ENCODE measurements at regions not wholly inside any gene's neighbourhood (a gene's known extent, or its start where the extent isn't known, plus 50 kb on each side); places are given as distances from the start of the nearest gene placed in this dataset.

DNA sequence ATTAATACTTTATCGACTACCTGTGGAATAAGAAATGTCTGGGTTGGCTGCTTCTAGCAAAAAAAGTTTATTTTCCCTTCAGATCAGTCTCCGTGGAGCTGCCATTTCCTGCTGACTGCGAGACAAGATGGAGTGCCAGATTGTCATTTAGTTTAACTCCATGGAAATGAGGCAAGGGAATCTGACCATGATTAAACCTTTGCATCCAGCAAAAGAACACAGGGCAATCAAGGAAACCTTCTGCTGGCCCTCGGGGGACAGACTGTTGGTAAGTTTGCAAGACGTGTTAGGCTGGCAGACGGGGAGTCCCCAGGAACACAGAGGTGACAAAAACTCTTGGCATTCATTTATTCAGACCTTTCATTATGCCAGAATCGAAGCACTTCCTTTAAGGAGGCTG, 52.2 kb upstream of the SPACA1 start:
- DNase-seq (ENCODE audit: low spot score) = no peak

DNA sequence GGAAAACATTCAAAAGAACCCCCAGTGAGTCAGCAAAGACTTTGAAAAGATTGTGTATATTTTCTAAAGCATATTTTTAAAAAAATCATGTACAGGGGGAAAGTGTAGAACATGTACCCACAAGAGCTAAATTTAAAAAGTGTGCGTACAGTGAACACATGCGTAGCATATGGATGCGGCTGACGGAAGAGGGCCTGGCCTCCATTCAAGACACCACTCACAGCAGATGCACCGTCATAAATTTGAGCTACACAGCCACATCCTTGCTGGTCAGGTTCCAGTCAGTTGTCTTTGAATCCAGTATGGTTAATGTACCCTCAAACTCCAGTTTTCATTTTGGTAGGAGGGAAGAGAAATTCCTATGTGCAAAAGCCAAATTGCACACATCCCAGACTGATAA, 54.3 kb upstream of the SPACA1 start:
- no peak for DNase-seq (ENCODE audit: low spot score)

DNA sequence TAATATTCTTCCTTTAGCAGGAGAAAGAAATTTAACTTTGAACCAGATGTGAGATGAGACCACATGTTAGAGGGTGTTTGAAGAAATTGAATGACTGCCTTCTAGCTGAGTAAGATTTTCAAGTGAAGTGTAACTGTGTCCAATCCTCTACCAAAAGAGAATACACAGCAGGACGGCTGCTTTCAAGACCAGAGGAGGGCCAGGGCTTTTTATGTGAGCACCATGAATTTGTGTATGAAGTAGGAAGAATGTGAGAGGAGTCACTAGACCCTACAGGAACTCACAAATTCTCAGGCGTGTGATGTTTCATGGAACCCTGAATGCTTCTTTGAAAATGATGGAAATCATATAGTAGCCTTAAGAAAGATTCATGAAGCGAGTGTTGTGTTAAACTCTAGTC, 56.8 kb upstream of the SPACA1 start:
- no peak for DNase-seq (ENCODE audit: low spot score)

DNA sequence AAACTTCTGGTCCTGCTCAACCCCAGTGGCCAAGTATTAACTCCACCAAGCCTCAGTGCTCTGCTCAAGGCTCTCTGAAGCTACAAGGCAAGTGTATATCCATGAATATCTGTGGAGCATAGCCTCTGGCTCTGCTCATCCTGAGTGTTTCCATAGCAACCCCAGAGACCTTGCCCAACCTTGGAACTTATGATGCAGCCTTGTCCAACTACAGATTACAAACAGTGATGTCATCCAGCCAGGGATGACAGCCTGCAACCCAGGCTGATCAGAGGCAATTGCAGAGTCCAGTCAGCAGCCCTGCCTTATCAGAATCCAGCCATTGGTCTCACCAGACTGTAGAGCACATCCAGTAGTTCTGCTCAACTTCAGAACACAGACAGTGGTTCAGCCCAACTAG, 65.5 kb upstream of the SPACA1 start:
- no peak for DNase-seq (ENCODE audit: low spot score)

DNA sequence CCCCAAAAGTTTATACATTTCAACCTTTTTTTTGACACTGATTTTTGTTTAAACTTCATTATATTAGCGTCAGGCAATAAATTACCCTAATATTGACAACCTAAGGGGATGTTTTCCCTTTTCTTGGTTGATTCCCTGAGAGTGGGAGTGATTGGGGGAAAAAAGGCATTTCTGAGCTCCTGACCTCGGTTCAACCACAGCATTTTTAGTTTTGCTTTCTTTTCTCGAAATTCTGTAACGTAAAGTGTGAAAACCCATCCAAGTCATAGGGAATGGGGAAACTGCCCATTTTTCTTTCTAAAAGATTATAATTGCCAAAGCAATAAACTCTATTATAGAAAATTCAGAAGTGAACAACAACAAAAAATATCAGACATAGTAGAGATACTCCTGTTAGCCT, 67.9 kb upstream of the SPACA1 start:
- DNase-seq (ENCODE audit: low spot score) = no peak

DNA sequence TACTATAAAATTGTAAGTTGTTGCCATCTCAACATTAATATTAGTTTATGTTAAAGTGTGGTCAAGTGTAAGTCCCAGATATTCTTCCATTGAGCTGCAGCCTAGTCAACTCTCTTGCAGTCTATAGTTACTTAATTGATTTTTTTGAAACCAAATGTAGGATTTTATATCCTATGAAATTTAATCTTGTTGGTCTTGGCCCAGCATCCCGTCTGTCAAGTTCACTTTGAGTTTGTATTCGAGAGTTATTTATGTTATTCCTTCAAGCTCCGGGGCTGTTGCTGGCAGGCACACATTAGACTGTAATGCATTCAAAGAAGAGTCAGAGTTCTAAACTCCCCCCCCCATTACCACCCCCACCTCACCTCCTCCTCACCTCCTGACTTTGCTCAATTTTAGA, 71.0 kb upstream of the SPACA1 start:
- no peak for DNase-seq (ENCODE audit: low spot score)

DNA sequence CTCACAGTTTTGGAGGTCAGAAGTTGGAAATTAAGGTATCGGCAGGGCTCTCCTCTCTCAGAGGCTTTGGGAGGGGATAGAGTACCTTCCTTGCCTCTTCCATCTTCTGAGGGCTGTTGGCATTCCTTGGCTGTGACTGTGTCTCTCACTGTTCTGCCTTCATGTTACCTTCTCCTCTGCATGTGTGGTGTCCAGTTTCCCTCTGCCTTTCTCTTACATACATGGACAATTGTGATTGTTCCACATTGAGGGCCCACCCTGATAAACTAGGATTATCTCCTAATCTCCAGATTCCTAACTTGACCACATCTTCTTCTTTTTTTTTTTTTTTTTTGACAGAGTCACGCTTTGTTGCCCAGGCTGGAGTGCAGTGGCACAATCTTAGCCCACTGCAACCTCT, 72.1 kb upstream of the SPACA1 start:
- no peak for DNase-seq (ENCODE audit: low spot score)

DNA sequence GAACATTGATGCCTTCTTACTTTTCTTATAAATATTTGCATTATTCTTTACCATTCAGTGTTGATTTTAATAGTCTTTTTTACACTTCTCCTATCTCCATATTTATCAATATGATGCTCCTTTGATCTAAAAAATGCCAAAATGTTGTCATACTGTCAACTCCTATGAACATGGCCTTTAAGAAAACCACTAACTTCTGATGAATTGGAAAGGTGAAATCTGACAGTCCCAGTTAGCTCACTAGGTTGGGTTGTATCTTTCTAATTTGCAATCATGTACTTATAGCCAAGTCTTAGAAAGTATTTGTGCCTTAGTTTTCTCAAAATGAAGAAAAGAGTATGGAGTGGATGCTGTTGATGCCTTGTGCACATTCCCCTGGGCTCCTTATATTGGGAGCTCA, 75.4 kb upstream of the SPACA1 start:
- DNase-seq (ENCODE audit: low spot score) = no peak

DNA sequence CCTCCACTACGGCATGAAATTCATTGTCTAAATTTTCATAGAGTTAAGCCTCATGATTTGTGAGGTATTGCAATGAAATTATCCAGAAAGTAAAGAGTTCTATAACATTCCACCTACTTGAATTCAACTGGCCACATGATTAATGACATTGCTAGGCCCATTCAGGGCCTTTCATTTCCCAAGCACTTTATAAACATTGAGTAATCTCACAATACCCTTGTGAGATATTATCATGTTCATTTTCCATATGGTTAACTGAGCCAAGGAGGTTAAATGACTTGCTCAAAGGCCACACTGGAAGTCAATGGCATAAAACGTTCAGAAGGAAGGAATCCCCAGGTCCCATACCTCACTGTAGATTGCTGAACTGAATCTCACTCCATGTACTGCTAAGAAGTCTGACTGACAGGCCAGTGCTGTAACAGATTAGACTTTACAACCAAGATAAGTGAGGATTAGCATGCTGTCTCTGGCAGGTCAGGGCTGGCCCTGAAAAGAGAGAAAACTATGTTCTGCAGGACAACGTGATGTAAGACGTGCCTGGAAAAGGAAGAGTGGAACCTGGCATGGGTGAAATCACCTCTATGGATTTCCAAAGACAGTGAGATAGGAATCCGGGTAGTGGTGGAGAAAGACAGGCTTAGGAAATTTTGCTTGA, 75.9 kb upstream of the SPACA1 start:
- DNase-seq (ENCODE audit: low spot score) = no peak

DNA sequence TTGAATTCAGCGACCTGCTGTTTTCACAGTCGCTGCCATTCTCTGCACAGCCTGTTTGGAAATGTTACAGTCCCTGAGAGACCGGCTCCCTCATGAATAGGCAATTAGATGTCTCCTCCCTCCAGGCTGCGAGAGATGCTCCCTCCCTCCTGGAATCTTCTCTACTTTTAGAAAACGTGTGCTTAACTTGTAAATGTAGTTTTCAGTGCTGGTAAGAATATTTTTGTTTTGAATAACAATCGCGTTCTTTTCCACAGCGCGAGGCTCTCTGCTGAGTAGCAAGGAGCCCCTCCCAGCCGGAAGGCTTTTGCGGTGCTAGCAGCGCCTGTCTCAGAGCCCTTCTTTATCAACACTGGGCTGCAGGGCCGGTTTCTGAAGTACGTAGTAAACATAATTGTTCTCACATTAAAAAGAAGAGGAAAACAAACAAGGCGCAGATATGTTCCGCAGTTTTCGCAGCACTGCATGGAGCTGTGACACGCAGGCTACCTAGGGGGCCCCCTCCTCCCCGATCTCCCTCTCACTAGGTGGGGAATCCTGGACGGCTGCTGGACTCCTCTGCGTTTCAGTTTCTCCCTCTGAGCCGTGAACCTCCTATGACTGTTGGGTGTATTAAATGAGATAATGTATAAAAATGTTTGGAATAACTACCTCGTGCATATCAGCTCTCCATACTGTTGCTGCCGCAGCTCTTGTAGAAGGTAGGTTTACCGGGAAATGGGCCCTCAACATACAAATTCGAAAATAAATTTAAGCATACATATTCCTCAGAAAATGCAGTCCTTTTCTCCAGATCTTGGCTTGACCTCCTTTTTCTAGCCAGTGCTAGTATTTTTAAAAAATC, 79.0 kb upstream of the SPACA1 start:
- DNase-seq (ENCODE audit: low spot score) = peak; percentile 4

DNA sequence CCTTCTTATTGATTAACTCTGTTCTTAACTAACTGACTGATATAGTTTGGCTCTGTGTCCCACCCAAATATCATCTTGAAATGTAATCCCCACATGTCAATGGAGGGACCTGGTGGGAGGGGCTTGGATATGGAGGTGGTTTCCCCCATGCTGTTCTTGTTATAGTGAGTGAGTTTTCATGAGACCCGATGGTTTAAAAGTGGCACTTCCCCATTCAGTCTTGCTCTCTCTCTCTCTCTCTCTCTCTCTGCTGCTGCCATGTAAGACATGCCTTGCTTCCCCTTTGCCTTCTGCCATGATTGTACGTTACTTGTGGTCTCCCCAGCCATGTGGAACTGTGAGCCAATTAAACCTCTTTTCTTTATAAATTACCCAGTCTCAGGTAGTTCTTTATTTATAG, 81.8 kb upstream of the SPACA1 start:
- no peak for DNase-seq (ENCODE audit: low spot score)

DNA sequence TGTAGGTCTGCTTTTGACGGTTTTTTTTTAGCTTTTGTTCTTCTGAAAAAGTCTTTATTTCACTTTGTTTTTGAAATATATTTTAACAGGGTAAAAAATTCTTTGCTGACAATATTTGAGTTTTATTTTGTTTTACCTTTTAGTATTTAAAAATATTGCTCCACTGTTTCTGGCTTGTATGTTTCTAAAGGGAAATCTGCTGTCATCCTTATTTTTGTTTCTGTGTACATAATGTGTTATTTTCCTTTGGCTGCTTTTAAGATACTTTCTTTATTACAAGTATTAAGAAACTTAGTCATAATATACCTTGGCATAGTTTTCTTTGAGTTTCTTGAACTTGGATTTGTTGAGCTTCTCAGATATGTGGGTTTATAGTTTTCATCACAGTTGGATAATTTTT, 88.6 kb upstream of the SPACA1 start:
- DNase-seq (ENCODE audit: low spot score) = no peak

DNA sequence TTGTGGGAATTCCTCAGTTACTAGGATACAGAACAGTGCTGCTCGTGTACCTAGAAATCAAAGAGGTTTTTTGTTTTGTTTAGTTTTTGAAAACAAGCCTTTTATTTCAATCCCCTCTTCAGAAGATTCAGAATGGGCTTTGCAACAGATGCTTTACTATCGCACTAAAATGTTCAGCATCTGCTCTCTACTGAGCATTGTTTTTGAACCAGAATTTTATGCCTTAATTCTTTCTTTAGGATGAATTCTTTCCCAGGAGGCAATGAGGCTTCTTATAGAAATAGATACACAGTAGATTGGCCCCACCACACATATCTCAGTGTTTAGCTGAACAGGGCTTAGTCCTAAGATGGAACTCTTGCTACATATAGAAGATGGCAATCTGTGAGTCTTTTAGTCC, 95.9 kb upstream of the SPACA1 start:
- no peak for DNase-seq (ENCODE audit: low spot score)

DNA sequence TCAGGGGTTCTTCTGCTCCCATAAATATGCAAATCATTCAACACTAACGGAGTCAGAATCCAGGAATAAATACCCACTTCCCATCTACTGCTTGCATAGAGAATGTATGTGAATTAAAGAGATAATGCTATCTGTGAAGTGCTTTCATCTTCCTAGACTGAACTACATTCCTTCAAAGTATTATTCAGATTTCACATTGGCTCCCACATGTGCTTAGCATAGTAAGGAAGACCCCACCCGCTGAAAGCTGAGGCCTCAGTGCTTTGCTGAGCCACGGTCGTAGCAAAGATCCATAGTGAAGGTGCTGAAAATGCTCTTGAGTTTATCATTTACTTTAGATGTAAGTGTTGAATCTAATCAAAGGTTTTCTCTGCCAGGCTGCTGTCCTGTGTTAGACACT, 97.0 kb upstream of the SPACA1 start:
- no peak for DNase-seq (ENCODE audit: low spot score)

DNA sequence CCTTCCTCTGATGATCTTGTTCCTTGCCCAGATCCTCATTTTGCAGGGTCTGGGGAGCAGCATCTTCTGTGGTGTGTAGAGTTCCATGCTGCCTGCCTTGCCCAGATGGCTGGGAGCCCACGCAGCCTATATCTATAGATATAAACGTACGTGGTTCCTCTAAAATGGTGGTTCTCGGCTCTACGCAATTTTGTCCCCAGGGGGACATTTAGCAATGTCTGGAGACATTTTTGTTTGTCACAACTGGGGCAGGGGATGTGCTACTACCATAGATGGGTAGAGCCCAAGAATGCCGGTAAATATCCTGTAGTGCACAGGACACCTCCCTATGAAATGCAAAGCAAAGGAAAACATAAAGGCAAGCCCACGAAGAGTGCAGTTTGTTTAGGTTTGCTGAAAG, 98.4 kb upstream of the SPACA1 start:
- no peak for DNase-seq (ENCODE audit: low spot score)

DNA sequence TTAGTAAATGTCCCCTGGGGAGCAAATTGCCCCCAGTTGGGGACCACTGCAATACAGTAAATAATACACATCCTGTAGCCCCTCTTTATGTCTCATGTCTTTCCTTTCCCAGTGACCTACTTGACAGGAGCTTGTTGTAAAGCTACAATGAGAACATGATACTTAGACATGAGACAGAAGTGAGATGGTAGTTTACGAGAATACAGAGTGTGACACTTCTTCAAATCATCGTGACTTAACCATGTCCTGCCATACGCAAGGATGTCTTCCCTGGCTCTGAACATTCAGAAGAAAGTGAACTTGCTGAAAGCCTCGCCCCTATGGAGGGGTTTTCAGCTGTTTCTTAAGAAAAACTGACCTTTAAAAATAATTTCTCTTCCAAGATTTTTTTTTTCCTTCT, 101.0 kb upstream of the SPACA1 start:
- DNase-seq (ENCODE audit: low spot score) = no peak

DNA sequence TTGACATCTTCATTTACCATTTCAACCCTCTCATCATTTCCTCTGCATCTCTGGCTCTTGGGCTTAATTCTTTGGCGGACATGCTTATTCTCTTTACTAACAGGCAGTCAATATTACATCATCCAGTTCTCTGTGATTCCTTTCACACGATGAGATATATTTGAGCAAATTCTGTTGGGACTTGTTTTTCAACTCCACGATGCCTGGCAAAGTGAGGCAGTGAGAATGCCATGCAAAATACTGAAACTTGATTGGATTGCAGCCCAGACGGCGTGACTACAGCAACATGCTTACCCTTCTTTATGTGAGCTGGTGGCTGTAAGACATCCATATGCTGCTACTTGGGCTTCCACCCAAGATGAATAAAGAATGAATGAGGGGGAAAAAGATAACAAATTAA, 101.7 kb upstream of the SPACA1 start:
- DNase-seq (ENCODE audit: low spot score) = no peak

DNA sequence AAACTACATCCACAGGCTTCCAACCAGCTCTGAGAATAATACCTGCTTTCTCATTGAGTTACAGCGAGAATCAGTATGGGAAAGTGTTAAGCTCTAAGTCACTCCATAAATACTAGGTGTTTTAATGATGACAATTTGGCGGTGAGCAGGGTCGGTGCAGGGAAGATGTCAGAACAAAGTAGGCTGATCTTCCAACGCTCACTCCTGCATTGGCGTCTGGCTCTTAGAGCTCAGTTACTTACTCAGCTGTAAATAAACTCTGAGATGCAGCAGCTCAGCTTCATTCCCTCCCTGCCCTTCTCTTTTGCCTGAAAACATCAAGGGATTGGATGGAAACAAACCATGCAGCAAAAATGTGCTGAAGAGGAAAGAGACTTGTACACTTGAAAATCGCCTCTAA, 102.5 kb upstream of the SPACA1 start:
- no peak for DNase-seq (ENCODE audit: low spot score)

DNA sequence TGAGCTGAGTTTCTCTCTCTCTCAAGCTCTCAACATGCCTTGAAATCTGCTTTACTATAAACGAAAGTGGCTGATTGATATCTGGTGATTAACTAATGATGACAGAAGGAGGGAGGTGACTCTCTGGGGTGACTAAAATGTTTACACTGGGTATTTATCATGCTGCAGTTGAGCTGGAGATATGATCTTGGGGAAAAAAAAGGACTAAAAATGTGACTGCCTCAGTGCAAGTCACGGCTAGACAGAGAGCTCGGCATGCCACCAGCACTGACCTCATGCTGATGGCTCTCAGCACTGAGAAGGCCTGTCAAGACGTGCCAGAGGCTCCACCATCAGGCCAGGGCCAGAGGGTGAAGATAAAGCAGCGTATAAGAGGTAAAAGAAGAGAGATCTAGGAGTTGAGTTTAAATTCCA, 103.1 kb upstream of the SPACA1 start:
- DNase-seq (ENCODE audit: low spot score) = no peak

DNA sequence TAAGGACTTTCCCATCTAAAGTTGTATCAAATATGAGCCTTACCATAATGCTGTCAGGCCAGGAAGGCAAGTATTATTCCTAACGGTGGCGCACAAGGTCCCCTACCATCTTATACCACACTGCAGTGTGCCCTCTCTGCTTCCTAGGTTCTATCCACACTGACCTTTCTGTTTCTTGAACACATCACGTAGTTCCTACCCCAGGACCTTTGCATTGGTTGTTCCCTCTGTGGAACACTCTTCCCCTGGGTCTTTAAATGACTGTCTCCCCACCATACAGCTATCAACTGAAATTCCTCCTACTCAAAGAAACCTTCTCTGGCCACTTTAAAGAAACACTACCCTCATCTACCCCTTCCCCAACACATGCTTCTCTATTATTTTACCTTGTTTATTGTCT, 104.5 kb upstream of the SPACA1 start:
- DNase-seq (ENCODE audit: low spot score) = no peak

DNA sequence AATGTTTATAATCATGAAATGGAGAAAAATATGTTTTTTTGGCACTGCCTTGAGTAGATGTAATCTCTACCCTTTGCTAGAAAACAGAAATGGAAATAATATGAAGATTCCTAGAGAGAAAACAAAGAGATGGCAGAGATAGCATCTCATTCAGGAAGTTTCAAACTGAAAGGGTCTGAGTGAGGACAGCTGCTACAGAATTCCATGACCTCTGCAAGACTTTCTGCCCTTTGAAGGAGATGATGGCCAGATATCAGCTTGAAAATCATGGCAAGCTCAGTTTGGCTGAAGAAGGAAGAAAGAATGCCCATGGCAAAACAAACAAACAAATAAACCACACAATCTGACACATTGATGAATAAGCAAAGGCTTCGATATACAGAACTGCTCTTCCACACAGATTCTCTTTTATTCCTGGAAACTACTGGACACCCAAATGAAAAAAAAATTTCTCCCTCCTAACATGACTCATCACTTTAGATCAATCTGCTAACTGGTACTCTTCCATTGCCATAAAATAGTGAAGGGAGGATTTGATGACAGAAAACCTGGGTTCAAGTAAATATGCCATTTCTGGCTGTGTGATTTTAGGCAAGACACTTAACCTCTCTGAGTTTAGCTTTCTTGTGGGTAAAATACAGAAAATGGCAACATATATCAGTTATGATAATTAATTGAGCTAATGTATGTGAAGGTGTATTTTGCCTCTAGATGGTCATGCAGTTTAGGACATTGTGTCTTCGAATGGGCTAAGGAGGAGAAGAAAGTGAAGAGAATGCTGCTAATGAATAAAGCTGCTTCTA, 105.9 kb upstream of the SPACA1 start:
- no peak for DNase-seq (ENCODE audit: low spot score)

DNA sequence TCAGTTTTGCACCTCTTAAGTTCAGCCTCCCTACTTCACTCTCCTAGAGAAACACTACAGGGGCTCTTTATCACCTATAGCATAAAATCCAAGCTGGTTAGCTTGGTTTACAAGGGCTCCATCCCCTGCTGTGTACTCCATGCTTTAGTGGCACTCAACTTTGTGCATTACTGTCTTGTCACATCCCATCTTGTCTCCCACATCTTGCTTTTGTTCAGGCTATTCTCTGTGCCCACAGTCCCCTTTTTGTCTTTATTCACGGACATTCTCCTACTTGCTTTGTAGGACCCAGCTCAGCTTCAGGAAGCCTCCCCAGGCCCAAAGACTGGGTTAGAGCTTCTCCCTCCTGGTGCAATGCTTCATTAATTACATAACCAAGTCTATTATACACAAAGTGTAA, 107.9 kb upstream of the SPACA1 start:
- no peak for DNase-seq (ENCODE audit: low spot score)

DNA sequence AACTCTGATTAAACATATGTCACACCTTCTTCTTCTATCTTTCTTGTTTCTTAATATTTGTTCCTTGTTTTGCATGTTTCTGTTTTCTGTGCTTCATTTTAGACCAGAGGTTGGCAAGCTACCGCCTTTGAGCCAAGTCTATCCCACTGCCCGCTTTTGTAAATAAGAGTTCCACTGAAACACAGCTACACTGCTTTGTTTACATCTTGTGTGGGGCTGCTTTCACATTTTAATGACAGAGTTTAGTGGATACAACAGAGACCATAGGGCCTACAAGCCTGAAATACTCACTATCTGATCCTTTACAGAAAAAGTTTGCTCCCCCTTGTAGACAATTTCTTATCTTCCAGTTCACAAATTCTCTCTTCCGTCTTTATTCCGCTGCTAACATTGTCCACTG, 109.4 kb upstream of the SPACA1 start:
- DNase-seq (ENCODE audit: low spot score) = no peak
